NCI-H82 treated with DMSO at 0.1 percent for 48 hours (cell line): ENCODE measurements at regions not wholly inside any gene's neighbourhood (a gene's known extent, or its start where the extent isn't known, plus 50 kb on each side); places are given as distances from the start of the nearest gene placed in this dataset.

Experiments
- DNase-seq: peaks from one replicate; lab custom pipeline; 2025; ENCODE audit not compliant: unreplicated experiment; lab: John Stamatoyannopoulos, UW

DNA sequence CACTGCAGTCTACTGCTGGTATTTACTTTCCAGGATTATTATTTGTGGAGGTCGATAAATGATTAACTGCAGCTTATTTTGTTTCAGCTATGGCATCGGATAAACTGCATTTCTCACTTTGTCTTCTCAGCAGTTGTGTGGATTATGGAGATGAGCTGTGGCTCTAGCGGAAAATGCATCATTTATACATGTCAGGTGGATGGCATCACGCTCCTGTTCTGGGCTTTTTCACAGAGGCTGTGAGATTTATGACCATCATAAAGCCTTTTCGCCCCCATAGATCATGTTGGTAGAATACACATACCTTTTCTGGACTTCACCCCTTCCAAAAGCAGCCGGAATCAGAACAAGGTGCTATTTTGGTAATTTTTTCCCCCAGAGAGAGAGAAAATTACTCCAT is 118.8 kb upstream of the MAGEB18 start:
- DNase-seq, result no peak

DNA sequence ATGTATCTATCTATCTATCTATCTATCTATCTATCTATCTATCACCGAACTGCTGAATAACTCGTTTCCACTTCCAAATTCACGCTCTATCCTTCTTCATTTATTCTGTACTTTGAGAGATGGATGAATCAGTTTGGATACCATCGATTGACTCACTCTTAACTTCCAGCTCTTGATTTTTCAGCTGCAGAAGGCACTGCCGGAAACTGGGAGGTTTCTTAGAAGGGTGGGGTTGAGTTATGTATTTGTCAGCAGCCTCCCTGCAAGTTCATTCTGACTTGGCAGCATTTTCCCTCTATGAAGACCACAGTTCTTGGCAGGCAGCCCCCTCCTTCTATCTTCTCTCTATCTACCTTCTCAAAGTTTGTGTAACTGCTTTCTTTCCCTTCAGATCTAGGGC is 112.0 kb upstream of the MAGEB18 start:
- DNase-seq, result no peak

DNA sequence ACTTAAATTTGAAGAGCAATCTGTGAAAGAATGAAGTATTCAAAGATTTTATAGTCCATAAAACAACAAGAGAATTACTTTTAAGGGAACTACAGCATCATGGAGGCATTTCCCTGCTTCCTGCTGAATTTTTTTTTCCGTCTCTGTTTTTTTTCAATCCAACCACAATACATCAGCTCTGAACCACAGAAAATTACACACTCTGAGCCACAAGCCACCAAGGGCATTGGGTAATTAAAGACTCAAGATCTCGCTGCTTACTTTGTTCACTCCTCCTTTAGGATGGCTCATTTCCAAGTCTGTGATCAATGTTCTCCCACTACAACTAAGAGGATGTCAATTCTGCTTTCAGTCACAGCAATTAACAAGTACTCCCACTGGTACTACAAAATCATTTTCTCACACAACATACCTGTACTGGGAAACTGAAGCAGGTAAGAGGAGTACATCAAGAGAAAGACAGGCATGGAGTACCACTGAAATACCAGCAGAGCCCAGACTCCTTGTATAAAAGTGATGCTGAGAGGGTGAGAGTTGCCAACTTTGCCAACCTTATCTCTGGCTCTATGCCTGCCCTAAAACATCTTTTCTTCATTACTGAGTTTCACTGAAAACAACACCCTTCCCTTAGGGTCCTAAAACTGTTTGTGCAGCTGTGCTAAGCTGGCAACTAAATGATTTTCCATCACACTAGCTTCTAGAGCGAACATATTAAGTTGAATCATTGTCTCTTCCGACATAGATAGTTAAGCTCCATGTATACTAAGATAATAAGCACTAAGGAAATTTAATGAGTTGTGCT is 105.8 kb upstream of the MAGEB18 start:
- DNase-seq, result no peak

DNA sequence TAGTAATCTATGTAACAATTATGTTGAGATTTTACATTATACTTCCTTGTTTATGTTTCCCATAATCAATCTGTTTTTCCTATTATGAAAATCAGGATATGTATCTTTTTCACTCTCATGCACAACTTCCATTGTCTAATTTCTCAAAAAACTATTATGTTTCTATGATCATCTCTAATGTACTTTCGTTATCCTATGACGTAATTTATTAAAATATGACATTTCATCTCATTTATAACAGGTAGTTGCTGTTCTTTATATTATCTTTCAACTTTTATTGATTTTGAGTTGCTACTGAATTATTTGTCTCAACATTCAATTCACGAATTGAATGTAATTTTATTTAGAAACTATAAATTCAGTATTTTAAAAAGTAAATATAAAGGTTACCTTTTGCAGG is 100.8 kb upstream of the MAGEB18 start:
- DNase-seq, result no peak

DNA sequence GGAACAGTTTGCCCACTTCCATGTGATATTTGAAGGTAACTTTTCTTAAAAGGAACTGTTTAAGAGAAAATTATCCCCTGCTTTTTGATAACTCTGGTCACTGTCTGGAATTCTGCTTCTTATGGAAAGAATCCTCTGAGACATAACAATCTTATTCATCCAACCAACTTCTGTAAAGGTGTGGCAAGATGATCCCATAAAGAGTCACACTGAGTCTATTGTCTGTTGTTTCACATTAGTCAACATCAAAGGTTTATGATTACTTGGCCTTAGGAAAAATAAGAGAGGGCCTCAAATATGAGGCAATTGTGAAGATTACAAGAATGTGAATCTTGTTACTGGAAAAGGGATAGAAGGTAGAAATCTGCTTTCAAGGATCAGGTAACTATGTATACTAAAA is 88.0 kb upstream of the MAGEB18 start:
- DNase-seq, result no peak

DNA sequence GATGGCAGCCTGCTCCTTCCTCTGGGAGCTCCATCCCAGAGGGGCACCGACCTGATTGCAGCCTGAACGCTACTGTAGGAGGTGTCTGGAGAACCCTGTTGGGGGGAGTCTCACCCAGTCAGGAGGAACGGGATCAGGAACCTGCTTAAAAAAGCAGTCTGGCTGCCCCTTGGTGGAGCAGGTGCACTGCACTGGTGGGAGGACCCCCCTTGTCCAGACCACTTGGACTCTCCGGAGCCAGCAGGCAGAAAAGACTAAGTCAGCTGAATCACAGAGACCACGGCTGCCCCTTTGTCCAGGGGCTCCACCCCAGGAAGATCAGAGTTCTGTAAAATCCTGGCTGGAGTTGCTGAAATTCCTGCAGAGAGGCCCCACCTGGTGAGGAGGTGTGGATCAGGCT is 67.3 kb upstream of the MAGEB18 start:
- no peak for DNase-seq

DNA sequence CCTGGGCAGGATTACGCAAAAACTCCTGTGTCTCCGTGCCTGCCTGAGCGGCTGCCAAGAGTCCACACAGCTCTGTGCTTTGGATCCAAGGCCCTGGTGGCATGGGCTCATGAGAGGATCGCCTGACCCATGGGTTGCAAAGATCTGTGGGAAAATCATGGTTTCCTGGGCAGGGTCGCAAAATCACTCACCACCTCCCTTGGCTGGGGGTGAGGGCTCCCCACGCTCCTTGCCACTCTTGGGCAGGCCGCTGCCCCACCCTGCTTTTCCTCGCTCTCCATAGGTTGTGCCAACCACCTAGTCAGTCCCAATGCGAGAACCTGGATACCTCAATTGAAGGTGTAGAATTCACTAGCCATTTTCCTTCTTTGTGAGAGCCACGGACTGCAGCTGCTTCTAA is 66.5 kb upstream of the MAGEB18 start:
- DNase-seq, result no peak

DNA sequence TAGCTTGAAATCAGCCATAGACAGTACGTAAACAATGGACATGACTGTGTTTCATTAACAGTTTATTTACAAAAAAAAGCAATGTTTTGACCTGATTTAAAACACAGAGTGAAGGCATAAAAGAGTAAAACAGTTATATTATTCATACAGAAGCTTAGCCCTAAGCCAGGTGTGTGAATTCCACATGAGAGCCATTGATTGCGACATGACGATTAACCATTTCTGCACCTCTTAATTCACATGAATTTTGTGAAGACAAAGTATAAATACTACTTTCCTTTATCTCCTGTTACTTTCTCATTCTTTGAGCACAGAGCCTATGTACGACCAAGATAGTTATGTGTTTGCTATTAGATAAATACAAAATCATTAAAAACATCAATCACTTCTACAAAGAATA is 55.0 kb upstream of the MAGEB18 start:
- no peak for DNase-seq
